Keratinocyte (primary cell): ENCODE measurements at regions not wholly inside any gene's neighbourhood (a gene's known extent, or its start where the extent isn't known, plus 50 kb on each side); places are given as distances from the start of the nearest gene placed in this dataset.

Experiments
- DNase-seq: peaks from one replicate; pipeline ENCODE4 v3.0.0-alpha.2; 2011; ENCODE audit warnings: low read depth, missing footprints, low spot score
- FAIRE-seq: peaks from 2 replicates; lab custom pipeline; 2011; peaks lifted over from hg19 to GRCh38; lab: Jason Lieb, UNC
- H2AFZ ChIP-seq: 2 replicates; pipeline ENCODE4 v1.6.0; 2012; ENCODE audit warnings: low read length, control low read depth, inconsistent platforms; ENCODE audit not compliant: control insufficient read depth
- H3K27ac ChIP-seq: 2 replicates; pipeline ENCODE4 v1.5.1; 2011; ENCODE audit warnings: low read length; ENCODE audit not compliant: control insufficient read depth, insufficient read depth
- H3K27me3 ChIP-seq: 3 replicates; pipeline ENCODE4 v1.6.0; 2011; ENCODE audit warnings: low read length; ENCODE audit not compliant: control insufficient read depth, insufficient read depth; ENCODE audit errors: extremely low read depth
- H3K36me3 ChIP-seq, 2 experiments: 2 replicates in 1 of 2; 3 replicates in 1 of 2; pipeline ENCODE4 v1.5.1; 2011; ENCODE audit warnings: low read length in 2 of 2, mild to moderate bottlenecking in 1 of 2; ENCODE audit not compliant: control insufficient read depth in 2 of 2, insufficient read depth in 2 of 2; ENCODE audit errors: extremely low read depth in 1 of 2
- H3K4me1 ChIP-seq: 3 replicates; pipeline ENCODE4 v1.5.1; 2011; ENCODE audit warnings: low read length; ENCODE audit not compliant: control insufficient read depth, insufficient read depth; ENCODE audit errors: extremely low read depth
- H3K4me2 ChIP-seq: 3 replicates; pipeline ENCODE4 v1.6.0; 2011; ENCODE audit warnings: low read depth, low read length; ENCODE audit not compliant: control insufficient read depth, insufficient read depth; ENCODE audit errors: extremely low read depth
- H3K4me3 ChIP-seq, 3 experiments: fragments of 200-600 bp in 1 of 3; sonication (generic) in 1 of 3; 2 replicates in 2 of 3; 3 replicates in 1 of 3; pipeline ENCODE4 v1.5.1; 2011 to 2016; ENCODE audit warnings: low read length in 3 of 3, mild to moderate bottlenecking in 3 of 3, control low read depth in 2 of 3, inconsistent platforms in 1 of 3, low read depth in 1 of 3, mixed read lengths in 1 of 3, mixed run types in 1 of 3, moderate library complexity in 1 of 3; ENCODE audit not compliant: control insufficient read depth in 2 of 3, insufficient read depth in 2 of 3; ENCODE audit errors: extremely low read depth in 1 of 3
- H3K79me2 ChIP-seq: 2 replicates; pipeline ENCODE4 v1.6.0; 2012; ENCODE audit warnings: low read length; ENCODE audit not compliant: control insufficient read depth, insufficient read depth
- H3K9ac ChIP-seq: 3 replicates; pipeline ENCODE4 v1.6.0; 2011; ENCODE audit warnings: low read length; ENCODE audit not compliant: control insufficient read depth, insufficient read depth; ENCODE audit errors: extremely low read depth
- H3K9me1 ChIP-seq: 3 replicates; pipeline ENCODE4 v1.6.0; 2011; ENCODE audit warnings: low read length; ENCODE audit not compliant: control insufficient read depth, insufficient read depth; ENCODE audit errors: extremely low read depth
- H3K9me3 ChIP-seq: 2 replicates; pipeline ENCODE4 v1.5.1; 2012; ENCODE audit warnings: low read depth, low read length; ENCODE audit not compliant: control insufficient read depth
- H4K20me1 ChIP-seq: 3 replicates; pipeline ENCODE4 v1.6.0; 2011; ENCODE audit warnings: low read length; ENCODE audit not compliant: control insufficient read depth, insufficient read depth; ENCODE audit errors: extremely low read depth
- EZH2 ChIP-seq: IDR thresholded peaks from one replicate; pipeline ENCODE4 v1.6.1; 2012; ENCODE audit warnings: inconsistent platforms, mild to moderate bottlenecking, low read length, moderate library complexity
- dilution Hi-C: fragments of 300-500 bp; cut with MboI; formaldehyde crosslinking; loops from one replicate; pipeline ENCODE4 v1.7.0; 2020; ENCODE audit warnings: low sequenced_read_pairs; ENCODE audit not compliant: extremely low pct_ligation_motif_present
- TF ChIP-seq, protein P1 (sequence below), 3 experiments: IDR thresholded peaks in 1 of 3; conservative IDR thresholded peaks in 1 of 3; optimal IDR thresholded peaks in 1 of 3; 2 replicates in 2 of 3; 3 replicates in 1 of 3; pipeline versions ENCODE3 to v1.5.1; 2011; ENCODE audit warnings: low read length in 3 of 3, mild to moderate bottlenecking in 3 of 3, moderate library complexity in 2 of 3, control low read depth in 1 of 3, inconsistent platforms in 1 of 3; ENCODE audit not compliant: insufficient read depth in 2 of 3; ENCODE audit errors: extremely low read depth in 1 of 3

- Histone ChIP-seq H3K27me3 (no peaks in the 10 kb centered on the region), H2AFZ (no peak overlapping the region), H3K36me3 (no peaks in the 10 kb centered on the region), H3K4me1 (no peaks in the 10 kb centered on the region), H3K4me3 (no peak overlapping the region), H3K79me2 (no peaks in the 10 kb centered on the region), H3K9me1 (no peaks in the 10 kb centered on the region), H4K20me1 (no peaks in the 10 kb centered on the region), H3K9ac (no peak overlapping the region), H3K4me2 (no peak overlapping the region), H3K9me3 (no peaks in the 10 kb centered on the region), H3K27ac (no peak overlapping the region)
- DNase-seq (no peak), FAIRE-seq (no peak)
- TF ChIP-seq, protein P1, sequence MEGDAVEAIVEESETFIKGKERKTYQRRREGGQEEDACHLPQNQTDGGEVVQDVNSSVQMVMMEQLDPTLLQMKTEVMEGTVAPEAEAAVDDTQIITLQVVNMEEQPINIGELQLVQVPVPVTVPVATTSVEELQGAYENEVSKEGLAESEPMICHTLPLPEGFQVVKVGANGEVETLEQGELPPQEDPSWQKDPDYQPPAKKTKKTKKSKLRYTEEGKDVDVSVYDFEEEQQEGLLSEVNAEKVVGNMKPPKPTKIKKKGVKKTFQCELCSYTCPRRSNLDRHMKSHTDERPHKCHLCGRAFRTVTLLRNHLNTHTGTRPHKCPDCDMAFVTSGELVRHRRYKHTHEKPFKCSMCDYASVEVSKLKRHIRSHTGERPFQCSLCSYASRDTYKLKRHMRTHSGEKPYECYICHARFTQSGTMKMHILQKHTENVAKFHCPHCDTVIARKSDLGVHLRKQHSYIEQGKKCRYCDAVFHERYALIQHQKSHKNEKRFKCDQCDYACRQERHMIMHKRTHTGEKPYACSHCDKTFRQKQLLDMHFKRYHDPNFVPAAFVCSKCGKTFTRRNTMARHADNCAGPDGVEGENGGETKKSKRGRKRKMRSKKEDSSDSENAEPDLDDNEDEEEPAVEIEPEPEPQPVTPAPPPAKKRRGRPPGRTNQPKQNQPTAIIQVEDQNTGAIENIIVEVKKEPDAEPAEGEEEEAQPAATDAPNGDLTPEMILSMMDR (optimal IDR thresholded peaks at IDR 0.05 in 1 of 3, IDR thresholded peaks at IDR 0.05 in 1 of 3, conservative IDR thresholded peaks at IDR 0.05 in 1 of 3; ENCODE audit: extremely low read depth in 1 of 3, insufficient read depth in 2 of 3, low read length in 3 of 3) = no peak
- no peak for TF ChIP-seq EZH2
- dilution Hi-C loops = no loop called here
Measured at GRCh38 chr2:21746499-21746898, 622.7 kb downstream of the TDRD15 start.

- no peak for DNase-seq
- no peak for FAIRE-seq
- no peaks in the 10 kb centered on the region for H3K36me3 ChIP-seq
Measured at GRCh38 chr2:21748501-21748900, 624.7 kb downstream of the TDRD15 start.

More at GRCh38 chr2:21748501-21748900, 624.7 kb downstream of the TDRD15 start:
- TF ChIP-seq, protein P1 (optimal IDR thresholded peaks at IDR 0.05 in 1 of 3, IDR thresholded peaks at IDR 0.05 in 1 of 3, conservative IDR thresholded peaks at IDR 0.05 in 1 of 3; ENCODE audit: extremely low read depth in 1 of 3, insufficient read depth in 2 of 3, low read length in 3 of 3) = no peak
- TF ChIP-seq EZH2 = no peak
- dilution Hi-C loops = no loop called here
- Histone ChIP-seq H3K79me2 (no peaks in the 10 kb centered on the region), H3K27ac (no peak overlapping the region), H3K27me3 (no peaks in the 10 kb centered on the region), H3K9me3 (no peaks in the 10 kb centered on the region), H3K4me2 (no peak overlapping the region), H4K20me1 (no peaks in the 10 kb centered on the region), H3K9me1 (no peaks in the 10 kb centered on the region), H3K9ac (no peak overlapping the region), H3K4me3 (no peak overlapping the region), H3K4me1 (no peaks in the 10 kb centered on the region), H2AFZ (no peak overlapping the region)
